ENCODE measurements at regions not wholly inside any gene's neighbourhood (a gene's known extent, or its start where the extent isn't known, plus 50 kb on each side); places are given as distances from the start of the nearest gene placed in this dataset.

DNA sequence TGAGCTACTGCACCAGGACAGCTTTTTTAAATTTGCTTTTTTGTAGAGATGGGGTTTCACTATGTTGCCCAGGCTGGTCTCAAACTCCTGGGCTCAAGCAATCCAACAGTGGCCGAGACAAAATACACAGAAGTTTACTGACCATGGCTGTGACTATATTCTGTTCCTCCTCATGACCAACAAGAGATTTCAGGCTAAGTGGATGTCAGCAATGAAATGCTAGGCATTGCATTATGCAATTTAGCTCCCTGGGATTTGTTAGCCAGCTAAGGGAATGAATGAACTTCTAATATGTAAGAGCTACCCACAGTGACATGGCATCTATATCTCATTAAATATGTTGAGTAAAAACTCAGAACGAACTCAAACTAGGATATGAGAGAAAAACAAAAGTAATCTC lies 81.9 kb upstream of the MBOAT2 start:
- H3K4me1 ChIP-seq (ENCODE audit: control insufficient read depth, extremely low read depth, insufficient read depth, low read length), result peaks cover 2% of the 10 kb centered on the region
- H3K27me3 ChIP-seq (ENCODE audit: control insufficient read depth, insufficient read depth, low read length), result no peaks in the 10 kb centered on the region
- H3K36me3 ChIP-seq (ENCODE audit: control insufficient read depth, insufficient read depth, low read length), result no peaks in the 10 kb centered on the region
- no peaks in the 10 kb centered on the region for H4K20me1 ChIP-seq (ENCODE audit: control insufficient read depth, extremely low read depth, insufficient read depth, low read length)
- H2AFZ ChIP-seq (ENCODE audit: low read length), result no peak overlapping the region
- H3K27ac ChIP-seq (ENCODE audit: insufficient read depth, low read length), result no peak overlapping the region
- no peaks in the 10 kb centered on the region for H3K79me2 ChIP-seq (ENCODE audit: control insufficient read depth, insufficient read depth, low read length)
- no peak overlapping the region for H3K4me2 ChIP-seq (ENCODE audit: extremely low read depth, insufficient read depth, low read length)
- no peak overlapping the region for H3K9ac ChIP-seq (ENCODE audit: insufficient read depth, low read length)
- no peaks in the 10 kb centered on the region for H3K9me3 ChIP-seq (ENCODE audit: control insufficient read depth, insufficient read depth, low read depth, low read length)
- no peak overlapping the region for H3K4me3 ChIP-seq (replicated peaks in 1 of 4; ENCODE audit: control extremely low read depth in 1 of 4, insufficient read depth in 1 of 4, low read depth in 3 of 4, low read length in 4 of 4)
- no peak for TF ChIP-seq EZH2 (IDR thresholded peaks at IDR 0.05; ENCODE audit: low read length, missing control alignments)
- TF ChIP-seq, protein P1, sequence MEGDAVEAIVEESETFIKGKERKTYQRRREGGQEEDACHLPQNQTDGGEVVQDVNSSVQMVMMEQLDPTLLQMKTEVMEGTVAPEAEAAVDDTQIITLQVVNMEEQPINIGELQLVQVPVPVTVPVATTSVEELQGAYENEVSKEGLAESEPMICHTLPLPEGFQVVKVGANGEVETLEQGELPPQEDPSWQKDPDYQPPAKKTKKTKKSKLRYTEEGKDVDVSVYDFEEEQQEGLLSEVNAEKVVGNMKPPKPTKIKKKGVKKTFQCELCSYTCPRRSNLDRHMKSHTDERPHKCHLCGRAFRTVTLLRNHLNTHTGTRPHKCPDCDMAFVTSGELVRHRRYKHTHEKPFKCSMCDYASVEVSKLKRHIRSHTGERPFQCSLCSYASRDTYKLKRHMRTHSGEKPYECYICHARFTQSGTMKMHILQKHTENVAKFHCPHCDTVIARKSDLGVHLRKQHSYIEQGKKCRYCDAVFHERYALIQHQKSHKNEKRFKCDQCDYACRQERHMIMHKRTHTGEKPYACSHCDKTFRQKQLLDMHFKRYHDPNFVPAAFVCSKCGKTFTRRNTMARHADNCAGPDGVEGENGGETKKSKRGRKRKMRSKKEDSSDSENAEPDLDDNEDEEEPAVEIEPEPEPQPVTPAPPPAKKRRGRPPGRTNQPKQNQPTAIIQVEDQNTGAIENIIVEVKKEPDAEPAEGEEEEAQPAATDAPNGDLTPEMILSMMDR (conservative IDR thresholded peaks at IDR 0.05 in 1 of 2, IDR thresholded peaks at IDR 0.05 in 1 of 2; ENCODE audit: low read depth in 1 of 2, low read length in 2 of 2), result no peak
- no peak for DNase-seq (ENCODE audit: low read depth in 2 of 2)

DNA sequence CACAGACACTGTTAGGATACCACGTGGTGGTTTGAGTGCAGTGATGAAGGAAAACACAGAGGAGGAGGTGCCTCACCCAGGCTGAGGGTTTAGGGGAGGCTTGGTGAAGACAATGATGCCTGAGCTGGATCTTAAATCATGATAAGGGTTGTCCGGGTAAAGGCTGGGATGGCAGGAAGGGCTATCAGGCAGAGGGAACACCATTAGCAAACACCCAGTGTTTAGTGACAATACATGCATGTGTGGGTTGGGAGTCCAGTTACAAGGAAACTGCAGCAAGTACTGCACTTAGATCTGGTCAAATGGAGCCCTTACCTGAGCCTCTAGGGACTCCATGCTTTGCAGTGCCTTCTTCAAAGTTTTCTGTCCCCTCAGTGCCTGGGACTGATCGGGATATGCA lies 79.8 kb upstream of the MBOAT2 start:
- TF ChIP-seq, protein P1 (conservative IDR thresholded peaks at IDR 0.05 in 1 of 2, IDR thresholded peaks at IDR 0.05 in 1 of 2; ENCODE audit: low read depth in 1 of 2, low read length in 2 of 2), result no peak
- no peak for TF ChIP-seq EZH2 (IDR thresholded peaks at IDR 0.05; ENCODE audit: low read length, missing control alignments)
- no peak overlapping the region for H3K9ac ChIP-seq (ENCODE audit: insufficient read depth, low read length)

GRCh38 chr2:9082158-9082557 lies 78.7 kb upstream of the MBOAT2 start:
- H3K79me2 ChIP-seq (ENCODE audit: control insufficient read depth, insufficient read depth, low read length), result no peaks in the 10 kb centered on the region
- no peak overlapping the region for H3K9ac ChIP-seq (ENCODE audit: insufficient read depth, low read length)
- no peaks in the 10 kb centered on the region for H3K36me3 ChIP-seq (ENCODE audit: control insufficient read depth, insufficient read depth, low read length)
- no peak for TF ChIP-seq EZH2 (IDR thresholded peaks at IDR 0.05; ENCODE audit: low read length, missing control alignments)
- no peak overlapping the region for H2AFZ ChIP-seq (ENCODE audit: low read length)
- no peak overlapping the region for H3K4me3 ChIP-seq (replicated peaks in 1 of 4; ENCODE audit: control extremely low read depth in 1 of 4, insufficient read depth in 1 of 4, low read depth in 3 of 4, low read length in 4 of 4)
- H4K20me1 ChIP-seq (ENCODE audit: control insufficient read depth, extremely low read depth, insufficient read depth, low read length), result no peaks in the 10 kb centered on the region
- no peaks in the 10 kb centered on the region for H3K9me3 ChIP-seq (ENCODE audit: control insufficient read depth, insufficient read depth, low read depth, low read length)
- DNase-seq (ENCODE audit: low read depth in 2 of 2), result no peak
- no peak overlapping the region for H3K27ac ChIP-seq (ENCODE audit: insufficient read depth, low read length)
- H3K4me2 ChIP-seq (ENCODE audit: extremely low read depth, insufficient read depth, low read length), result no peak overlapping the region
- no peaks in the 10 kb centered on the region for H3K4me1 ChIP-seq (ENCODE audit: control insufficient read depth, extremely low read depth, insufficient read depth, low read length)
- H3K27me3 ChIP-seq (ENCODE audit: control insufficient read depth, insufficient read depth, low read length), result no peaks in the 10 kb centered on the region

More for the DNA sequence above, 79.8 kb upstream of the MBOAT2 start:
- Histone ChIP-seq H3K9me3 (ENCODE audit: control insufficient read depth, insufficient read depth, low read depth, low read length) (no peaks in the 10 kb centered on the region), H2AFZ (ENCODE audit: low read length) (no peak overlapping the region), H3K4me2 (ENCODE audit: extremely low read depth, insufficient read depth, low read length) (no peak overlapping the region), H3K27me3 (ENCODE audit: control insufficient read depth, insufficient read depth, low read length) (no peaks in the 10 kb centered on the region), H3K79me2 (ENCODE audit: control insufficient read depth, insufficient read depth, low read length) (no peaks in the 10 kb centered on the region), H3K4me1 (ENCODE audit: control insufficient read depth, extremely low read depth, insufficient read depth, low read length) (peaks cover 2% of the 10 kb centered on the region), H3K4me3 (replicated peaks in 1 of 4; ENCODE audit: control extremely low read depth in 1 of 4, insufficient read depth in 1 of 4, low read depth in 3 of 4, low read length in 4 of 4) (no peak overlapping the region), H3K36me3 (ENCODE audit: control insufficient read depth, insufficient read depth, low read length) (no peaks in the 10 kb centered on the region), H3K27ac (ENCODE audit: insufficient read depth, low read length) (no peak overlapping the region), H4K20me1 (ENCODE audit: control insufficient read depth, extremely low read depth, insufficient read depth, low read length) (no peaks in the 10 kb centered on the region)
- no peak for DNase-seq (ENCODE audit: low read depth in 2 of 2)

Measured in fibroblast of lung (primary cell).